B cell (primary cell): ENCODE measurements at regions not wholly inside any gene's neighbourhood (a gene's known extent, or its start where the extent isn't known, plus 50 kb on each side); places are given as distances from the start of the nearest gene placed in this dataset.

Experiments used
- ATAC-seq: fragments of 200-7000 bp; cut with Tn5 transposase; one replicate; pipeline ENCODE4 v1.10.0; 2021; ENCODE audit warnings: low read depth, mild to moderate bottlenecking, moderate number of reproducible peaks, moderate library complexity
- CTCF ChIA-PET: fragments of 350-600 bp; sonication (Branson Sonifier 250); formaldehyde crosslinking; loops from one replicate; lab custom pipeline; 2021; ENCODE audit warnings: antibody characterized with exemption, inconsistent platforms; lab: Charles Lee
- POLR2A ChIA-PET: fragments of 350-600 bp; sonication (Branson Sonifier 250); formaldehyde crosslinking; loops from one replicate; lab custom pipeline; 2021; ENCODE audit warnings: antibody characterized with exemption; lab: Charles Lee
- DNase-seq: peaks from one replicate; pipeline ENCODE4 v3.0.0; 2013
- H2AFZ ChIP-seq: 2 replicates; pipeline ENCODE4 v1.6.1; 2012; ENCODE audit warnings: mild to moderate bottlenecking, low read depth, low read length; ENCODE audit not compliant: insufficient read depth, poor library complexity, severe bottlenecking
- H3K27ac ChIP-seq, 2 donors: 1 replicate in 1 of 2; 2 replicates in 1 of 2; pipeline ENCODE4 v1.5.1; 2012 to 2013; ENCODE audit warnings: low read length in 2 of 2, mild to moderate bottlenecking in 2 of 2, moderate library complexity in 1 of 2
- H3K27me3 ChIP-seq, 4 experiments: fragments of 200-600 bp in 1 of 4; sonication (generic) in 1 of 4; replicated peaks in 1 of 4; 1 replicate in 2 of 4; 2 replicates in 2 of 4; pipeline versions ENCODE4 v1.6.1 to v1.7.0; 2013 to 2016; ENCODE audit warnings: low read length in 3 of 4, mild to moderate bottlenecking in 2 of 4, mixed read lengths in 1 of 4, moderate library complexity in 1 of 4; ENCODE audit not compliant: insufficient read depth in 4 of 4, control insufficient read depth in 3 of 4; ENCODE audit errors: control extremely low read depth in 1 of 4
- H3K36me3 ChIP-seq, 2 experiments: replicated peaks in 1 of 2; 1 replicate in 1 of 2; 2 replicates in 1 of 2; pipeline versions ENCODE4 v1.6.1 to v1.7.1; 2013; ENCODE audit warnings: low read length in 1 of 2; ENCODE audit not compliant: insufficient read depth in 2 of 2, control insufficient read depth in 1 of 2; ENCODE audit errors: control extremely low read depth in 1 of 2, extremely low read depth in 1 of 2
- H3K4me1 ChIP-seq, 2 donors: fragments of 200-600 bp in 1 of 2; sonication (generic) in 1 of 2; 1 replicate in 1 of 2; 2 replicates in 1 of 2; pipeline versions ENCODE4 v1.5.1 to v1.6.1; 2013 to 2017; ENCODE audit warnings: low read length in 2 of 2; ENCODE audit not compliant: control insufficient read depth in 2 of 2, insufficient read depth in 2 of 2
- H3K4me2 ChIP-seq: replicated peaks from 2 replicates; pipeline ENCODE3; 2012; ENCODE audit warnings: mild to moderate bottlenecking, low read depth, low read length; ENCODE audit not compliant: poor library complexity, severe bottlenecking
- H3K4me3 ChIP-seq, 5 experiments: fragments of 200-600 bp in 1 of 5; sonication (generic) in 1 of 5; 1 replicate in 3 of 5; 2 replicates in 2 of 5; pipeline versions ENCODE4 v1.5.1 to v1.7.0; 2011 to 2016; ENCODE audit warnings: low read length in 4 of 5, mild to moderate bottlenecking in 4 of 5, low read depth in 2 of 5, control low read depth in 1 of 5, moderate library complexity in 1 of 5; ENCODE audit not compliant: insufficient read depth in 1 of 5; ENCODE audit errors: control extremely low read depth in 1 of 5, extremely low read depth in 1 of 5
- H3K79me2 ChIP-seq: fragments of 200-600 bp; sonication (generic); one replicate; pipeline ENCODE4 v1.6.0; 2016; ENCODE audit warnings: low read length; ENCODE audit not compliant: control insufficient read depth, insufficient read depth
- H3K9ac ChIP-seq: fragments of 200-600 bp; sonication (generic); 2 replicates; pipeline ENCODE4 v1.6.1; 2017; ENCODE audit warnings: mild to moderate bottlenecking, low read length, moderate library complexity
- H3K9me3 ChIP-seq, 3 donors: one replicate each; pipeline versions ENCODE4 v1.6.1 to v1.7.1; 2013; ENCODE audit warnings: low read length in 2 of 3; ENCODE audit not compliant: control insufficient read depth in 2 of 3, insufficient read depth in 1 of 3; ENCODE audit errors: control extremely low read depth in 1 of 3
- H4K20me1 ChIP-seq: 2 replicates; pipeline ENCODE4 v1.6.0; 2012; ENCODE audit warnings: mild to moderate bottlenecking, low read length; ENCODE audit not compliant: insufficient read depth, control insufficient read depth, poor library complexity, severe bottlenecking
- H3K27ac Mint-ChIP-seq: one replicate; pipeline ENCODE4 v1.8.0; 2021; ENCODE audit warnings: mixed read lengths
- H3K27me3 Mint-ChIP-seq: one replicate; pipeline ENCODE4 v1.8.0; 2021; ENCODE audit warnings: mixed read lengths
- H3K4me1 Mint-ChIP-seq: one replicate; pipeline ENCODE4 v1.8.0; 2021; ENCODE audit warnings: mixed read lengths
- H3K4me3 Mint-ChIP-seq: one replicate; pipeline ENCODE4 v1.8.0; 2021; ENCODE audit warnings: mixed read lengths
- H3K9me3 Mint-ChIP-seq: one replicate; pipeline ENCODE4 v1.8.0; 2022; ENCODE audit warnings: mixed read lengths; ENCODE audit not compliant: insufficient read depth
- CTCF ChIP-seq: fragments of 200-600 bp; IDR thresholded peaks from one replicate; pipeline ENCODE4 v1.8.0; 2022; ENCODE audit warnings: antibody characterized with exemption, mild to moderate bottlenecking
- EZH2 ChIP-seq: IDR thresholded peaks from 2 replicates; pipeline ENCODE4 v1.6.1; 2012; ENCODE audit warnings: borderline replicate concordance, low read depth, mild to moderate bottlenecking, moderate library complexity, low read length; ENCODE audit not compliant: insufficient read depth, poor library complexity, severe bottlenecking
- WGBS: methylation state at CpG from one replicate; pipeline ENCODE4 v1.1.5; 2013; ENCODE audit warnings: missing lambda C conversion rate; ENCODE audit not compliant: insufficient coverage; 5-methylcytosine and 5-hydroxymethylcytosine counted together
- intact Hi-C: fragments of 100-400 bp; cut with micrococcal nuclease; formaldehyde crosslinking; loops from one replicate; pipeline ENCODE4 v1.10.0; 2022

GRCh38 chr2:138446043-138446442, 55.5 kb upstream of the SPOPL start:
- Mint-ChIP-seq H3K27ac (no peak overlapping the region), H3K4me1 (peaks cover 4% of the 10 kb centered on the region), H3K9me3 (no peaks in the 10 kb centered on the region), H3K27me3 (no peaks in the 10 kb centered on the region), H3K4me3 (no peak overlapping the region)
- Histone ChIP-seq H3K4me2 (no peak overlapping the region), H3K36me3 (no peaks in the 10 kb centered on the region), H3K4me3 (no peak overlapping the region), H3K9me3 (no peaks in the 10 kb centered on the region), H3K9ac (no peak overlapping the region), H3K79me2 (no peaks in the 10 kb centered on the region), H3K27ac (no peak overlapping the region), H2AFZ (no peak overlapping the region), H3K4me1 (no peaks in the 10 kb centered on the region), H4K20me1 (no peaks in the 10 kb centered on the region), H3K27me3 (no peaks in the 10 kb centered on the region)
- intact Hi-C loops, result no loop called here
- TF ChIP-seq EZH2 (no peak), CTCF (no peak)
- CTCF ChIA-PET, result no interaction called here
- ATAC-seq, result no peak
- no CpG with 5 or more reads among the region's 5 CpGs for WGBS
- DNase-seq, result no peak
- POLR2A ChIA-PET, result no interaction called here

- no peak overlapping the region for H2AFZ ChIP-seq
- ATAC-seq (no peak), DNase-seq (no peak)
- H3K79me2 ChIP-seq, result no peaks in the 10 kb centered on the region
- H3K36me3 ChIP-seq, result no peaks in the 10 kb centered on the region
- H4K20me1 ChIP-seq, result no peaks in the 10 kb centered on the region
- Mint-ChIP-seq H3K27ac (no peak overlapping the region), H3K27me3 (no peaks in the 10 kb centered on the region), H3K4me3 (no peak overlapping the region), H3K9me3 (no peaks in the 10 kb centered on the region), H3K4me1 (no peaks in the 10 kb centered on the region)
- no peaks in the 10 kb centered on the region for H3K9me3 ChIP-seq
- intact Hi-C loops, result no loop called here
- TF ChIP-seq EZH2 (no peak), CTCF (no peak)
- CTCF ChIA-PET, result no interaction called here
- no CpG with 5 or more reads among the region's 2 CpGs for WGBS
- no peak overlapping the region for H3K9ac ChIP-seq
- no peak overlapping the region for H3K4me3 ChIP-seq
- H3K27me3 ChIP-seq, result no peaks in the 10 kb centered on the region
- no peak overlapping the region for H3K27ac ChIP-seq
- H3K4me1 ChIP-seq, result no peaks in the 10 kb centered on the region
- POLR2A ChIA-PET, result no interaction called here
- no peak overlapping the region for H3K4me2 ChIP-seq
These were observed 53.5 kb upstream of the SPOPL start for GRCh38 chr2:138447889-138448570.
